DOHH2 (cell line): ENCODE measurements at regions not wholly inside any gene's neighbourhood (a gene's known extent, or its start where the extent isn't known, plus 50 kb on each side); places are given as distances from the start of the nearest gene placed in this dataset.

Experiments used
- EZH2phosphoT487 ChIP-seq: fragments of 200-600 bp; sonication (generic); IDR thresholded peaks from 2 replicates; pipeline ENCODE4 v1.6.1; 2017; ENCODE audit warnings: borderline replicate concordance, mild to moderate bottlenecking, antibody characterized with exemption, low read length, moderate library complexity, mixed read lengths
- TF ChIP-seq, protein P1 (sequence below): fragments of 200-600 bp; sonication (generic); IDR thresholded peaks from one replicate; pipeline ENCODE4 v1.5.1; 2014; ENCODE audit warnings: antibody characterized with exemption, mild to moderate bottlenecking, low read depth, low read length; ENCODE audit not compliant: poor library complexity, severe bottlenecking

DNA sequence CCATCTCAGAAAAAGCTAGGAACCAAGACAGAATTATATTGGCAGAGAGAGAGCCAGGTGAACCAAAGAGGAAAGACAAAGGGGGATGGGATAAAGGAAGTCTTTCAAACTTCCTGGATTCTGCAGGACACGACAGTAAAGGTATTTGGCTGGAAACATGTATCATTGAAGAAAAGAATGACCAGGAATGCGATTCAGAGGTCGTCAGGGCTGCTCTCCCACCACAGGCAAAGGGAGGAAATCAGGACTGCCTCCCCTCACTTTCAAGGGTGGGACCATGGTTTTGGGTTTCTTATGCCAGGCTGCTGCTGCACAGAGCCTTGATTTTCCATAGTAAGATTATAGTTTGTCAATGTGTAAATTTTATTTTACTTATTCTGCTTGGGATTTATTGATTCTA, 848.8 kb downstream of the BRINP3 start:
- TF ChIP-seq, protein P1, sequence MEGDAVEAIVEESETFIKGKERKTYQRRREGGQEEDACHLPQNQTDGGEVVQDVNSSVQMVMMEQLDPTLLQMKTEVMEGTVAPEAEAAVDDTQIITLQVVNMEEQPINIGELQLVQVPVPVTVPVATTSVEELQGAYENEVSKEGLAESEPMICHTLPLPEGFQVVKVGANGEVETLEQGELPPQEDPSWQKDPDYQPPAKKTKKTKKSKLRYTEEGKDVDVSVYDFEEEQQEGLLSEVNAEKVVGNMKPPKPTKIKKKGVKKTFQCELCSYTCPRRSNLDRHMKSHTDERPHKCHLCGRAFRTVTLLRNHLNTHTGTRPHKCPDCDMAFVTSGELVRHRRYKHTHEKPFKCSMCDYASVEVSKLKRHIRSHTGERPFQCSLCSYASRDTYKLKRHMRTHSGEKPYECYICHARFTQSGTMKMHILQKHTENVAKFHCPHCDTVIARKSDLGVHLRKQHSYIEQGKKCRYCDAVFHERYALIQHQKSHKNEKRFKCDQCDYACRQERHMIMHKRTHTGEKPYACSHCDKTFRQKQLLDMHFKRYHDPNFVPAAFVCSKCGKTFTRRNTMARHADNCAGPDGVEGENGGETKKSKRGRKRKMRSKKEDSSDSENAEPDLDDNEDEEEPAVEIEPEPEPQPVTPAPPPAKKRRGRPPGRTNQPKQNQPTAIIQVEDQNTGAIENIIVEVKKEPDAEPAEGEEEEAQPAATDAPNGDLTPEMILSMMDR: no peak
- no peak for TF ChIP-seq EZH2phosphoT487
